ENCODE measurements at regions not wholly inside any gene's neighbourhood (a gene's known extent, or its start where the extent isn't known, plus 50 kb on each side); places are given as distances from the start of the nearest gene placed in this dataset.
"Not testable (repeated sequence)": the region's sequence is repeated elsewhere in the genome, so short reads cannot be mapped to it uniquely, and the experiment has no call there.

DNA sequence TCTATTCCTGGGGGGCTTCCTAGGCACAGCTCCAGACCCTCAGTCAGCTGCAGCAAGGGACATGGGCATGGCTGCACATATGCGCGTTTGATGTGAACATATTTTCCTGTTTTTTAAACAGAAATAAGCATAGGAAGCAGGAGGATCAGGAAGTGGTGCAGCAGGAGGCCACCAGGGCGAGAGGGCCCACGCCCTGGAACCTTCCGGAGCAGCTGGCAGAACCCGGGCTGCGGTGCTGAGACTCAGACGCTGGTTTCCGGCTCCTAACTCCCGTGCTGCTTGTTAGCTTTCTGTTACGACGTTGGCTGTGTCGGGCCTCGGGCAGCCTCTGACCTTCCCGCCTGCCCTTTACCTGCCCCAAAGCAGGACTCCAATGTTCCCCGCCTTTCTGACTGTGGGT lies 5399.5 kb upstream of the TPTE start:
- H4K8ac ChIP-seq (ENCODE audit: low read depth in 2 of 2, low read length in 2 of 2); H2AFZ ChIP-seq (replicated peaks; ENCODE audit: low read length, poor library complexity); H2BK15ac ChIP-seq (ENCODE audit: low read depth, low read length); intact Hi-C loops (cut with micrococcal nuclease); DNase-seq; H3K4ac ChIP-seq (ENCODE audit: low read depth, low read length); H2BK5ac ChIP-seq (ENCODE audit: low read depth, low read length, poor library complexity, severe bottlenecking); H3K9me3 ChIP-seq (ENCODE audit: control insufficient read depth, insufficient read depth, low read length); dilution Hi-C loops (cut with HindIII; ENCODE audit: low sequenced_read_pairs, unreplicated experiment); BruUV-seq (replicated peaks); in situ Hi-C loops (cut with MboI; ENCODE audit: low sequenced_read_pairs); H3K4me2 ChIP-seq (ENCODE audit: low read depth, low read length); H3K23ac ChIP-seq (ENCODE audit: low read depth, low read length); H4K5ac ChIP-seq (ENCODE audit: low read depth, low read length); H2AK9ac ChIP-seq (replicated peaks; ENCODE audit: low read depth, low read length, poor library complexity); H3K9ac ChIP-seq (ENCODE audit: low read depth, low read length); H4K91ac ChIP-seq (ENCODE audit: insufficient read depth, low read depth, low read length); H3K27me3 ChIP-seq (ENCODE audit: control insufficient read depth, insufficient read depth, low read length); H3K27ac ChIP-seq (ENCODE audit: insufficient read depth, low read length); H3K9me1 ChIP-seq (ENCODE audit: insufficient read depth, low read length); H3K36me3 ChIP-seq (ENCODE audit: control insufficient read depth, insufficient read depth, low read length); POLR2A ChIA-PET (ENCODE audit: unreplicated experiment); H4K20me1 ChIP-seq (ENCODE audit: insufficient read depth, low read length); H3K18ac ChIP-seq (ENCODE audit: low read depth, low read length); H2BK20ac ChIP-seq (ENCODE audit: low read depth, low read length); CTCF ChIA-PET; ATAC-seq (ENCODE audit: low read depth); H2AK5ac ChIP-seq (ENCODE audit: low read depth, low read length); H3K14ac ChIP-seq (replicated peaks; ENCODE audit: low read depth, low read length); H3K56ac ChIP-seq (ENCODE audit: extremely low read depth, insufficient read depth, low read length); H2BK120ac ChIP-seq (ENCODE audit: low read depth, low read length); H3K4me3 ChIP-seq (ENCODE audit: insufficient read depth, low read depth, low read length); H3K4me1 ChIP-seq (ENCODE audit: control insufficient read depth, insufficient read depth, low read length); H3K79me1 ChIP-seq (ENCODE audit: low read depth in 1 of 2, low read length in 2 of 2): not testable (repeated sequence)
- WGBS, 2 experiments (ENCODE audit: extremely low coverage in 2 of 2, insufficient read length in 1 of 2): no CpG with 5 or more reads among the region's 16 CpGs

Measured in IMR-90 (cell line).